GM18505 (cell line): ENCODE measurements at regions not wholly inside any gene's neighbourhood (a gene's known extent, or its start where the extent isn't known, plus 50 kb on each side); places are given as distances from the start of the nearest gene placed in this dataset.

Experiments
- ATAC-seq: cut with Tn5 transposase; IDR thresholded peaks from one replicate; pipeline ENCODE4 v1.9.1; 2021; ENCODE audit not compliant: unreplicated experiment
- POLR2A ChIP-seq: IDR thresholded peaks from 4 replicates; pipeline ENCODE4 v1.6.1; 2011; ENCODE audit warnings: borderline replicate concordance; ENCODE audit not compliant: insufficient read depth, insufficient read length; ENCODE audit errors: extremely low read depth

DNA sequence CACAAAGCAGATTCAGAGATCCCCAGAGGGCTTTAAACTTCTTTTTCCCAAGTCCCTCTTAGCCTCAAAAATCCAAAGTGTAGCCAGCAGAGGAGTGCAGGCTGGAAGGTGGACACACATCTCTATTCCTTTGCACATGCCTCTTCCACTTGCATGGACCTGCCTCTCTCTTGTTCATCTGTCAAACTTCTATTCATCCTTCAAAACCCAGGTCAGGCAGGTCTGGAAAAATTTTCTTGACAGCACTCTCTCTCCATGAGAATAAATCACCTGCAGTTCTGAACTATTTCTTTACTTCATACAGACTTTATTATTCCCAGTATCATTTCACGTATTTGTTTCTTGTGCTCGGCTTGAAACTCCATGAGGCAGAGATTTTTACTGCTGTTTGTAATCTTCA is 127.5 kb downstream of the SS18 start:
- TF ChIP-seq POLR2A, result no peak
- no peak for ATAC-seq

- no peak for TF ChIP-seq POLR2A
- no peak for ATAC-seq
These were observed 128.2 kb downstream of the SS18 start for GRCh38 chr18:25962176-25962575.

GRCh38 chr18:25957017-25957416 is 133.4 kb downstream of the SS18 start:
- no peak for TF ChIP-seq POLR2A
- no peak for ATAC-seq

GRCh38 chr18:25953111-25953510 is 137.3 kb downstream of the SS18 start:
- TF ChIP-seq POLR2A, result no peak
- no peak for ATAC-seq

DNA sequence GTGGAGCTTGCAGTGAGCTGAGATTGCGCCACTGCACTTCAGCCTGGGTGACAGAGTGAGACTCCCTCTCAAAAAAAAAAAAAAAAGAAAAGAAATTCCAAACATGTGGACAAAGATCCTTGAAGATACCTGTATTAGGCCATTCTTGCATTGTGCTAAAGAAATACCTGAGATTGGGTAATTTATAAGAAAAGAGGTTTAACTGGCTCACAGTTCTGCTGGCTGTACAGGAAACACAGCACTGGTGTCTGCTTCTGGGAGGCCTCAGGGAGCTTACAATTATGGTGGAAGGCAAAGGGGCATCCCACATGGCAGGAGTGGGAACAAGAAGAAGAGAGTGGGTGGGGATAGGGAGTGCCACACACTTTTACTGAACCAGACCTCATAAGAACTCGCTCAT is 140.1 kb downstream of the SS18 start:
- no peak for ATAC-seq
- TF ChIP-seq POLR2A, result no peak

DNA sequence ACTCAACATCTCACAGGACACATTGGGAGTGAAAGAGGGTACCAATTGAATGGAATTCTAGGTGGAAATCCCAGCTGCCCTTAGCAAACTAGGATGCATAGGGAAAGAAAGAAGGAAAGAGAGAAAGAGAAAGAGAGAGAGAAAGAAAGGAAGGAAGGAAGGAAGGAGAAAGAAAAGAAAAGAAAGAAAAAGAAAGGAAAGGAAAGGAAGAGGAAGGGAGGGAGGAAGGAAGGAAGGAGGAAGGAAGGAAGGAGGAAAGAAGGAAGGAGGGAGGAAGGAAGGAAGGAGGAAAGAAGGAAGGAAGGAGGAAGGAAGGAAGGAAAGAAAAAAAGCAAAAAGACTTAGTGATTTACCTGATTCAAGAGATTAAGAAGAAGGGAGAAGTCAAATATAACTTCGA is 143.9 kb downstream of the SS18 start:
- TF ChIP-seq POLR2A, result no peak
- no peak for ATAC-seq

- no peak for TF ChIP-seq POLR2A
- ATAC-seq, result no peak
These were observed 155.1 kb downstream of the SS18 start for GRCh38 chr18:25935356-25935755.

DNA sequence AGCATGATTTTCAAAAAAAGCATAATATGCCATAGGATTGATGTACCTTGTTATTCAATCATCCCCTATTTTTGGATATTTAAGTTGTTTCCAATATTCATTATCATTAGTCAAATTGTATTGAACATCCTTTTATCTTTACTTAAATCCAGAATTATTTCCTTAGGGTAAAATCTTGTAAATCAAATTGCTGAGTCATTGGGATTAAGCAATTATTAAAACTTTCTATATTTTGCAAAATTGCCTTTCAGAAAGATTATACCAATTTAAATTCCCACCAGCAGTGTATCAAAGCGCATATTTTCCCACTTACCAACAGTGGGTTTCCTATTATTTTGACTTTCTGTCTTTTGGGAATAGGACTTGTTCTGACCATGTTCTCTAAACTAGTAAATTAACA is 159.3 kb downstream of the SS18 start:
- ATAC-seq, result no peak
- TF ChIP-seq POLR2A, result no peak

DNA sequence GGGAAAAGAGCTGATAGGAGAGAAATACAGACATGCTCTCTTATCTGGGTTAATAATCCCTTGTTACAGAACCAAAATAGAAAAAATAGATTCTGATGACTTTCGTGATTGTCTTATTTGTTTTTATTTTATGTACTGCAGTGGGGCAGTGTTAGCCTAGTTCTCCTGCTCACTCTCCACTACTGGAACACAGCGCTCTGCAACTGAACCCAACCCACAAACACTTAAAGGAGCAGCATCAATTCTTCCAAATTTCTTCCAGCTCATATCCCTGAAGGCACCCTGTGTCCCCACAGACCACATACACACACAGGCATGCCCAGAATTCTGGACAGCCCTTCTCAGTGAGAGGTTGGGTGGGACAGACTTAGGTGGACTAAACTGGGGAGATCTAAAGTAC is 160.6 kb downstream of the SS18 start:
- ATAC-seq, result no peak
- TF ChIP-seq POLR2A, result no peak

GRCh38 chr18:25927830-25928229 is 162.6 kb downstream of the SS18 start:
- TF ChIP-seq POLR2A, result no peak
- no peak for ATAC-seq

GRCh38 chr18:25923193-25923592 is 167.2 kb downstream of the SS18 start:
- TF ChIP-seq POLR2A, result no peak
- ATAC-seq, result no peak

DNA sequence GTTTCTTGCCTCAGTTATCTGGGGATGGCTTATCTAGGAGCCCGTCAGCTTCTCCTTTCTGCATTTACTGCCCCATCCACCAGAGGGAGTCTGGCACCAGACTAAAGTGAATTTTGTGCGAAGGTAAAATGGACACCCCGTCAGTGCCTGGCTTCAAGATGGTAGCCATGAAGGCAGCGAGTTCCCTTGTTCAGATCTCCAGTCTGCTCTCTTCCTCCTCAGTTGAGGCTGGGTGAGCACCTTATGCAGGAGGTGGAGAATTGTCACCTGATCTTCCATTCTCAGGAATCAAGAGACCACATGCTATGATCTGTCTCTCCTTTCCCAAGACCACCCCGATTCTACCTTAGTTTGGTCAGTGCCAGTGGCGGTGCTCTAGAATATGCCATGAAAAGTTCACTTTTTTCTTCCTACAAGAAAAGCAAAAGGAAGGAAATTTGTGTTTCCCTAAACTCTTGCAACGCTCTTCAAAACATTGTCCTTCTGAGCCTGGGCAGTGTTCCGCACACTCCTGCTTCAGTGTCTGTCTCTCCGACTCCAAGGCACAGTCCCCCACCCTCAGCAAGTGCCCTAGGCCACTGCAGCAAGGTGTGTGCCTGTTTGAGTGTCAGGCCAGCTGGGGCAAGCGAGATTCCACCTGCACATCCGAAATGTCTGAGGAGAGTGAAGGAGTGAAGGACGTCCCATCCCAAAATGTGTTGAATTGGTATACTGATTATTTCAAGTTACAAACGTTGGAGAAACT is 168.6 kb downstream of the SS18 start:
- no peak for TF ChIP-seq POLR2A
- peak; percentile 68 for ATAC-seq

GRCh38 chr18:25915907-25916306 is 174.5 kb downstream of the SS18 start:
- no peak for ATAC-seq
- TF ChIP-seq POLR2A, result no peak

GRCh38 chr18:25898965-25899364 is 191.4 kb downstream of the SS18 start:
- no peak for TF ChIP-seq POLR2A

GRCh38 chr18:25896956-25897355 is 193.5 kb downstream of the SS18 start:
- no peak for TF ChIP-seq POLR2A
- no peak for ATAC-seq

More at GRCh38 chr18:25898965-25899364, 191.4 kb downstream of the SS18 start:
- no peak for ATAC-seq
